ENCODE measurements at regions not wholly inside any gene's neighbourhood (a gene's known extent, or its start where the extent isn't known, plus 50 kb on each side); places are given as distances from the start of the nearest gene placed in this dataset.

GRCh38 chr1:114253900-114254299, 100.2 kb upstream of the SYT6 start:
- Mint-ChIP-seq H3K4me1 (ENCODE audit: low read depth) (no peaks in the 10 kb centered on the region), H3K4me3 (no peak overlapping the region), H3K36me3 (ENCODE audit: low read depth) (no peaks in the 10 kb centered on the region), H3K9me3 (no peaks in the 10 kb centered on the region), H3K27ac (no peak overlapping the region), H3K27me3 (peaks cover 6% of the 10 kb centered on the region)
- no peak for DNase-seq
- CTCF ChIA-PET = no interaction called here
- Histone ChIP-seq H3K27ac (ENCODE audit: low read depth in 1 of 2, low read length in 2 of 2) (no peak overlapping the region), H3K9me3 (ENCODE audit: control insufficient read depth in 1 of 2, insufficient read depth in 1 of 2, low read length in 2 of 2) (no peaks in the 10 kb centered on the region), H3K4me1 (ENCODE audit: insufficient read depth, low read length) (no peaks in the 10 kb centered on the region), H3K27me3 (ENCODE audit: control insufficient read depth in 1 of 2, insufficient read depth in 2 of 2, low read length in 2 of 2) (no peaks in the 10 kb centered on the region), H3K36me3 (ENCODE audit: insufficient read depth, low read length) (no peaks in the 10 kb centered on the region), H3K4me3 (ENCODE audit: low read length) (no peak overlapping the region)
- TF ChIP-seq CTCF (IDR thresholded peaks at IDR 0.05) = no peak
- ATAC-seq (ENCODE audit: poor library complexity) = no peak
- POLR2A ChIA-PET = no interaction called here
- intact Hi-C loops (cut with DNase I, micrococcal nuclease) = no loop called here

GRCh38 chr1:114251573-114251939, 97.9 kb upstream of the SYT6 start:
- ATAC-seq (ENCODE audit: poor library complexity) (no peak), DNase-seq (no peak)
- no peaks in the 10 kb centered on the region for H3K27me3 Mint-ChIP-seq
- Histone ChIP-seq H3K36me3 (ENCODE audit: insufficient read depth, low read length) (no peaks in the 10 kb centered on the region), H3K4me1 (ENCODE audit: insufficient read depth, low read length) (no peaks in the 10 kb centered on the region), H3K4me3 (ENCODE audit: low read length) (no peak overlapping the region), H3K27ac (ENCODE audit: low read depth in 1 of 2, low read length in 2 of 2) (no peak overlapping the region), H3K9me3 (ENCODE audit: control insufficient read depth in 1 of 2, insufficient read depth in 1 of 2, low read length in 2 of 2) (no peaks in the 10 kb centered on the region), H3K27me3 (ENCODE audit: control insufficient read depth in 1 of 2, insufficient read depth in 2 of 2, low read length in 2 of 2) (no peaks in the 10 kb centered on the region)
- CTCF ChIA-PET = interaction anchor here (0.7 to 1.1 kb wide), 2 partner anchors 20 to 175 kb away, joined by 3 read pairs; no protein-coding TSS in a partner anchor
- H3K36me3 Mint-ChIP-seq (ENCODE audit: low read depth) = no peaks in the 10 kb centered on the region
- H3K4me3 Mint-ChIP-seq = no peak overlapping the region
- no peak for TF ChIP-seq CTCF (IDR thresholded peaks at IDR 0.05)
- POLR2A ChIA-PET = no interaction called here
- intact Hi-C loops (cut with DNase I, micrococcal nuclease) = no loop called here
- no peaks in the 10 kb centered on the region for H3K4me1 Mint-ChIP-seq (ENCODE audit: low read depth)
- no peak overlapping the region for H3K27ac Mint-ChIP-seq
- no peaks in the 10 kb centered on the region for H3K9me3 Mint-ChIP-seq

GRCh38 chr1:114250683-114251572, 97.3 kb upstream of the SYT6 start:
- H3K27ac ChIP-seq (ENCODE audit: low read depth in 1 of 2, low read length in 2 of 2) = no peak overlapping the region
- no peaks in the 10 kb centered on the region for H3K27me3 Mint-ChIP-seq
- no peak overlapping the region for H3K27ac Mint-ChIP-seq
- no peak for ATAC-seq (ENCODE audit: poor library complexity)
- no peaks in the 10 kb centered on the region for H3K27me3 ChIP-seq (ENCODE audit: control insufficient read depth in 1 of 2, insufficient read depth in 2 of 2, low read length in 2 of 2)
- intact Hi-C loops (cut with DNase I, micrococcal nuclease) = no loop called here
- no peaks in the 10 kb centered on the region for H3K9me3 ChIP-seq (ENCODE audit: control insufficient read depth in 1 of 2, insufficient read depth in 1 of 2, low read length in 2 of 2)
- H3K4me1 ChIP-seq (ENCODE audit: insufficient read depth, low read length) = no peaks in the 10 kb centered on the region
- CTCF ChIA-PET = interaction anchor here (1.1 kb wide), 1 partner anchor 20 kb away, joined by 3 read pairs; no protein-coding TSS in a partner anchor
- H3K4me3 ChIP-seq (ENCODE audit: low read length) = no peak overlapping the region
- H3K4me3 Mint-ChIP-seq = no peak overlapping the region
- H3K36me3 Mint-ChIP-seq (ENCODE audit: low read depth) = no peaks in the 10 kb centered on the region
- H3K36me3 ChIP-seq (ENCODE audit: insufficient read depth, low read length) = no peaks in the 10 kb centered on the region
- H3K4me1 Mint-ChIP-seq (ENCODE audit: low read depth) = no peaks in the 10 kb centered on the region
- no peak for DNase-seq
- H3K9me3 Mint-ChIP-seq = no peaks in the 10 kb centered on the region
- TF ChIP-seq CTCF (IDR thresholded peaks at IDR 0.05) = no peak
- POLR2A ChIA-PET = no interaction called here
